NCI-H2107 treated with DMSO at 0.1 percent for 48 hours (cell line): ENCODE measurements at regions not wholly inside any gene's neighbourhood (a gene's known extent, or its start where the extent isn't known, plus 50 kb on each side); places are given as distances from the start of the nearest gene placed in this dataset.

ENCODE experiments used
- DNase-seq: peaks from one replicate; lab custom pipeline; 2025; ENCODE audit not compliant: unreplicated experiment; lab: John Stamatoyannopoulos, UW

- no peak for DNase-seq
Measured at GRCh38 chr2:128563348-128563687, 244.7 kb upstream of the HS6ST1 start.

- no peak for DNase-seq
Measured at GRCh38 chr2:128564131-128564530, 245.5 kb upstream of the HS6ST1 start.

GRCh38 chr2:128564551-128564950 lies 245.9 kb upstream of the HS6ST1 start:
- DNase-seq, result no peak

- DNase-seq, result no peak
Measured at GRCh38 chr2:128565441-128565840, 246.8 kb upstream of the HS6ST1 start.

- DNase-seq, result no peak
Measured at GRCh38 chr2:128566671-128567070, 248.0 kb upstream of the HS6ST1 start.

- no peak for DNase-seq
Measured at GRCh38 chr2:128568106-128568505, 249.4 kb upstream of the HS6ST1 start.

- no peak for DNase-seq
Measured at GRCh38 chr2:128573116-128573515, 254.4 kb upstream of the HS6ST1 start.

GRCh38 chr2:128573531-128573930 lies 254.9 kb upstream of the HS6ST1 start:
- no peak for DNase-seq

- no peak for DNase-seq
Measured at GRCh38 chr2:128577141-128577930, 258.7 kb upstream of the HS6ST1 start.

GRCh38 chr2:128578406-128579390 lies 260.0 kb upstream of the HS6ST1 start:
- DNase-seq, result no peak

GRCh38 chr2:128579825-128580224 lies 261.2 kb upstream of the HS6ST1 start:
- no peak for DNase-seq

- no peak for DNase-seq
Measured at GRCh38 chr2:128580988-128581848, 262.6 kb upstream of the HS6ST1 start.

- DNase-seq, result no peak
Measured at GRCh38 chr2:128581849-128582244, 263.2 kb upstream of the HS6ST1 start.

- DNase-seq, result no peak
Measured at GRCh38 chr2:128584296-128584890, 265.7 kb upstream of the HS6ST1 start.

GRCh38 chr2:128585706-128586105 lies 267.0 kb upstream of the HS6ST1 start:
- no peak for DNase-seq

- no peak for DNase-seq
Measured at GRCh38 chr2:128589681-128590080, 271.0 kb upstream of the HS6ST1 start.

GRCh38 chr2:128590309-128591021 lies 271.8 kb upstream of the HS6ST1 start:
- DNase-seq, result no peak

GRCh38 chr2:128591022-128591860 lies 272.6 kb upstream of the HS6ST1 start:
- DNase-seq, result no peak
